Neuronal stem cell (in vitro differentiated cells): ENCODE measurements at regions not wholly inside any gene's neighbourhood (a gene's known extent, or its start where the extent isn't known, plus 50 kb on each side); places are given as distances from the start of the nearest gene placed in this dataset.

ENCODE experiments used
- DNase-seq: peaks from one replicate; pipeline ENCODE4 v3.0.0-alpha.2; 2013; ENCODE audit warnings: low spot score
- H2AFZ ChIP-seq: one replicate; pipeline ENCODE4 v1.6.1; 2013; ENCODE audit warnings: mild to moderate bottlenecking, low read length, inconsistent platforms
- H2AK5ac ChIP-seq: 2 replicates; pipeline ENCODE4 v1.6.1; 2013; ENCODE audit warnings: low read depth, mild to moderate bottlenecking, inconsistent platforms, low read length, moderate library complexity, mixed read lengths
- H2BK120ac ChIP-seq: 2 replicates; pipeline ENCODE4 v1.6.1; 2013; ENCODE audit warnings: low read depth, mild to moderate bottlenecking, inconsistent platforms, low read length, moderate library complexity, mixed read lengths
- H2BK12ac ChIP-seq: one replicate; pipeline ENCODE4 v1.6.1; 2013; ENCODE audit warnings: low read length, inconsistent platforms
- H2BK15ac ChIP-seq: 2 replicates; pipeline ENCODE4 v1.6.1; 2013; ENCODE audit warnings: mild to moderate bottlenecking, low read length, inconsistent platforms, mixed read lengths
- H2BK5ac ChIP-seq: one replicate; pipeline ENCODE4 v1.6.1; 2013; ENCODE audit warnings: inconsistent platforms, mild to moderate bottlenecking, low read length, moderate library complexity
- H3K14ac ChIP-seq: one replicate; pipeline ENCODE4 v1.6.1; 2013; ENCODE audit warnings: low read length, inconsistent platforms
- H3K18ac ChIP-seq: 2 replicates; pipeline ENCODE4 v1.6.1; 2013; ENCODE audit warnings: low read length, inconsistent platforms
- H3K23ac ChIP-seq: 2 replicates; pipeline ENCODE4 v1.6.1; 2013; ENCODE audit warnings: low read depth, mild to moderate bottlenecking, mixed read lengths, low read length, inconsistent platforms; ENCODE audit not compliant: poor library complexity
- H3K27ac ChIP-seq: replicated peaks from 3 replicates; pipeline ENCODE4 v1.5.1; 2013; ENCODE audit warnings: low read length, inconsistent platforms
- H3K27me3 ChIP-seq, 3 experiments: 2 replicates each; pipeline ENCODE4 v1.6.1; 2013; ENCODE audit warnings: low read length in 3 of 3, mild to moderate bottlenecking in 2 of 3, inconsistent platforms in 1 of 3, low read depth in 1 of 3, mixed read lengths in 1 of 3, moderate library complexity in 1 of 3; ENCODE audit not compliant: control insufficient read depth in 3 of 3, insufficient read depth in 3 of 3
- H3K36me3 ChIP-seq, 2 donors: replicated peaks in 1 of 2; 2 replicates each; pipeline ENCODE4 v1.6.1; 2013; ENCODE audit warnings: low read length in 2 of 2; ENCODE audit not compliant: control insufficient read depth in 2 of 2, insufficient read depth in 2 of 2
- H3K4ac ChIP-seq: 2 replicates; pipeline ENCODE4 v1.6.1; 2013; ENCODE audit warnings: inconsistent platforms, mild to moderate bottlenecking, low read length, moderate library complexity
- H3K4me1 ChIP-seq, 2 donors: 1 replicate in 1 of 2; 2 replicates in 1 of 2; pipeline ENCODE4 v1.6.1; 2013; ENCODE audit warnings: low read length in 2 of 2, low read depth in 1 of 2; ENCODE audit not compliant: control insufficient read depth in 2 of 2, insufficient read depth in 1 of 2
- H3K4me2 ChIP-seq: one replicate; pipeline ENCODE4 v1.6.1; 2013; ENCODE audit warnings: mild to moderate bottlenecking, low read length, inconsistent platforms; ENCODE audit not compliant: insufficient read depth, poor library complexity, severe bottlenecking
- H3K4me3 ChIP-seq, 2 donors: 2 replicates each; pipeline ENCODE4 v1.5.1; 2013; ENCODE audit warnings: low read length in 2 of 2, mild to moderate bottlenecking in 2 of 2, inconsistent platforms in 1 of 2, moderate library complexity in 1 of 2
- H3K79me1 ChIP-seq: one replicate; pipeline ENCODE4 v1.6.1; 2013; ENCODE audit warnings: low read depth, mild to moderate bottlenecking, inconsistent platforms, low read length, moderate library complexity
- H3K9ac ChIP-seq: one replicate; pipeline ENCODE4 v1.6.1; 2013; ENCODE audit warnings: mild to moderate bottlenecking, low read depth, low read length, inconsistent platforms; ENCODE audit not compliant: poor library complexity
- H3K9me3 ChIP-seq, 2 donors: replicated peaks in 1 of 2; 2 replicates each; pipeline versions ENCODE3 to v1.6.1; 2013; ENCODE audit warnings: low read length in 2 of 2, mild to moderate bottlenecking in 2 of 2, inconsistent platforms in 1 of 2, low read depth in 1 of 2, mixed read lengths in 1 of 2, moderate library complexity in 1 of 2; ENCODE audit not compliant: control insufficient read depth in 2 of 2, insufficient read depth in 1 of 2
- H4K8ac ChIP-seq: one replicate; pipeline ENCODE4 v1.6.1; 2013; ENCODE audit warnings: low read depth, mild to moderate bottlenecking, inconsistent platforms, low read length, moderate library complexity
- H4K91ac ChIP-seq: one replicate; pipeline ENCODE4 v1.6.1; 2013; ENCODE audit warnings: low read length, low read depth, mild to moderate bottlenecking, inconsistent platforms; ENCODE audit not compliant: poor library complexity
- WGBS, 2 donors: extraction: QIAGEN DNeasy Blood & Tissue Kit; methylation state at CpG; one replicate each; pipeline ENCODE4 v1.1.7; 2013; ENCODE audit warnings: missing lambda C conversion rate in 2 of 2, mixed read lengths in 1 of 2; ENCODE audit not compliant: insufficient read length in 2 of 2, insufficient replicate concordance in 1 of 2; ENCODE audit errors: extremely low coverage in 2 of 2; 5-methylcytosine and 5-hydroxymethylcytosine counted together

DNA sequence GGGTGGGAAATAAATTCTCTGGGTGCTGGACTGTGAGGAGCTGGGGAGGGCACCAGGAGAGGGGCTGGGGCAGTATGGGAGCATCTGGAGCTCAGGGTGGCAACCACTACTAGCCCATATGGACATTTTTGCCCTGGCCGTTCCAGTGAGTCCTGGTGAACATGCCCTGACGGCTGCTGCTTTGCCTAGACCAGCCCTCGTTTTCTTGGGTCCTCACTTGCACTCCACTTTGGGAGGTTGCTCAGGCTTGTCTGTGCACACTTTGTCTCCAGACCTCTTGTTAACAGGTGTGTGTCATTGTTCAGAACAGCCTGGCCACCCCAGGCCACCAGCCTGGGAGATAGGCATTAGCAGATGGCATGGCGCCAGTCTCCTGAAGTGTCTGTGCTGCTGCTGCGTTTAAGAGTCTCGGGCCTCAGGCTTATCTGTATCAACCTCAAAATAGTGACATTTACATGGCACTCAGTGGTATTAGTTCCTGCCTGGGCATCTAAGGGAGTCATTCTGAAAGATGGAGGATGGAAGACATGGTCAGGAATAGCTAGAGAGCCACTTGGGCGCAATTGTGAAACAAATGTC, 190.5 kb downstream of the PTPRU start:
- Histone ChIP-seq H2AFZ (no peak overlapping the region), H2BK5ac (no peak overlapping the region), H3K27me3 (no peaks in the 10 kb centered on the region), H2BK12ac (no peak overlapping the region), H3K79me1 (no peaks in the 10 kb centered on the region), H3K36me3 (no peaks in the 10 kb centered on the region), H2AK5ac (no peak overlapping the region), H3K9me3 (peaks cover 0 to 5% of the 10 kb centered on the region in 2 donors), H3K4me1 (no peaks in the 10 kb centered on the region), H2BK15ac (no peak overlapping the region), H3K14ac (no peak overlapping the region), H3K23ac (no peak overlapping the region), H4K8ac (no peak overlapping the region), H3K9ac (no peak overlapping the region), H4K91ac (no peak overlapping the region), H3K18ac (no peak overlapping the region), H3K27ac (no peak overlapping the region), H2BK120ac (no peak overlapping the region), H3K4ac (no peak overlapping the region), H3K4me2 (no peak overlapping the region), H3K4me3 (no peak overlapping the region)
- no peak for DNase-seq
- WGBS, 2 donors, result no CpG with 5 or more reads among the region's 7 CpGs

DNA sequence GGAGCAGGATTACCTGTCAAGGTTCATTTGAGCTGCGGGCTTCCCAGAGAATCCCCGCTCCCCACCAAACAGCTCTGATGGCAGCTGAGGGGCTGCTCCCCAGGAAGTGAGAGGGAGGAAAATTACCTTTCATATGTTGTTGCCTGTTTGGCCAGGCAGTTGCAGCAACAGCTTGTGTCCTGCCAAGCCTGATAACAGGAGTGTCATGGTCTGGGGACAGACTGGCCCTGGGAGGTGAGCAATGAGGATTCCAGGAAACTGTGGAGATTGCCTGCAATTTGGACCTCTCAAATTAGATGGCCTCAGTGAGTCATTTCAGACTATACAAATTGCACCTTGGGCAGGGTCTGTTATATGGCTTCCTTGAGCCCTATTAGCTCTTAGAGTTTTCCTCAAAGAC, 189.3 kb downstream of the PTPRU start:
- no peak for DNase-seq
- H3K14ac ChIP-seq, result no peak overlapping the region

DNA sequence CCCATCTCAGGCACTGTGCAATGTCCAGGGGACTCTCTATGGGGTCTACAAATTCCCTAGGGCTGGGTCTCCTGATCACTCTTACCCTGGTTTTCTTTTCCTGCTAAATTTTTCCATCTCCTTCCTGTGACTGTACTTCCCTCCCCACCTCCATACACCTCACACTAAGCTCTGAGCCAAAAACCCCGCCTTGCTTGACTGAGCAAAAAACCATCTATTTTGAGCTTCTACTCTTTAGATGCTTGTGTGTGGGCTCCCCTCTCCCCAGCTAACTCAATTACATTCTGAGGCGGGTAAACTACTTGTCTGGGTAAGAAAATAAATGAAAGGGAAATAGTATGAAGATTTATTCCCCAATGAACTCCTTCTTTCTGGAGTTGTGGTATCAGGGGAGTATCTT, 187.9 kb downstream of the PTPRU start:
- Histone ChIP-seq H2AK5ac (no peak overlapping the region), H3K4me3 (no peak overlapping the region), H3K4ac (no peak overlapping the region), H2AFZ (no peak overlapping the region), H3K4me2 (no peak overlapping the region), H3K18ac (no peak overlapping the region), H2BK15ac (no peak overlapping the region), H4K91ac (no peak overlapping the region), H3K27ac (no peak overlapping the region), H3K14ac (no peak overlapping the region), H3K9me3 (peaks cover 0 to 2% of the 10 kb centered on the region in 2 donors), H3K9ac (no peak overlapping the region), H2BK12ac (no peak overlapping the region), H3K4me1 (no peaks in the 10 kb centered on the region), H4K8ac (no peak overlapping the region), H3K23ac (no peak overlapping the region), H2BK120ac (no peak overlapping the region), H3K36me3 (no peaks in the 10 kb centered on the region), H3K27me3 (no peaks in the 10 kb centered on the region), H2BK5ac (no peak overlapping the region), H3K79me1 (no peaks in the 10 kb centered on the region)
- no CpG with 5 or more reads among the region's 2 CpGs for WGBS, 2 donors
- DNase-seq, result no peak

More for the DNA sequence above, 189.3 kb downstream of the PTPRU start:
- Histone ChIP-seq H3K23ac (no peak overlapping the region), H3K4me1 (no peaks in the 10 kb centered on the region), H4K8ac (no peak overlapping the region), H3K36me3 (no peaks in the 10 kb centered on the region), H3K27ac (no peak overlapping the region), H2AFZ (no peak overlapping the region), H2BK15ac (no peak overlapping the region), H3K4ac (no peak overlapping the region), H2BK120ac (no peak overlapping the region), H3K27me3 (no peaks in the 10 kb centered on the region), H2BK5ac (no peak overlapping the region), H3K9ac (no peak overlapping the region), H3K79me1 (no peaks in the 10 kb centered on the region), H4K91ac (no peak overlapping the region), H2AK5ac (no peak overlapping the region), H3K9me3 (peaks cover 0 to 2% of the 10 kb centered on the region in 2 donors), H3K18ac (peak overlapping the region; percentile 18), H3K4me2 (no peak overlapping the region), H2BK12ac (no peak overlapping the region), H3K4me3 (no peak overlapping the region)
- no CpG with 5 or more reads among the region's 2 CpGs for WGBS, 2 donors

DNA sequence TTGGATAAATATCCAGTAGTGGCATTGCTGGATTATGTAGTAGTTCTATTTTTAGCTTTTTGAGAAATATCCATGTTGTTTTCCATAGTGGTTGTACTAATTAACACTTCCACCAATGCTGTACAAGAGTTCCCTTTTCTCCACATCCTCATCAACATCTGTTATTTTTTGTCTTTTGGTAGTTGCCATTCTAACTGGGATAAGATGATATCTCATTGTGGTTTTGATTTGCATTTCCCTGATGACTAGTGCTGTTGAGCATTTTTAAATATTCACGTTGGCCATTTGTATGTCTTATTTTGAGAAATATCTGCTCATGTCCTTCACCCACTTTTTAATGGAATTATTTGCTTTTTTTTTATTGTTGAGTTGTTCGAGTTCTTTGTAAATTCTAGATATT, 183.9 kb downstream of the PTPRU start:
- DNase-seq, result no peak
- no peak overlapping the region for H3K27ac ChIP-seq
- no peak overlapping the region for H3K14ac ChIP-seq

More for the DNA sequence above, 183.9 kb downstream of the PTPRU start:
- Histone ChIP-seq H2BK5ac (no peak overlapping the region), H3K23ac (no peak overlapping the region), H2BK12ac (no peak overlapping the region), H3K36me3 (no peaks in the 10 kb centered on the region), H2AK5ac (no peak overlapping the region), H3K4ac (no peak overlapping the region), H2BK120ac (no peak overlapping the region), H3K79me1 (no peaks in the 10 kb centered on the region), H4K8ac (no peak overlapping the region), H3K4me2 (no peak overlapping the region), H2BK15ac (no peak overlapping the region), H3K9ac (no peak overlapping the region), H4K91ac (no peak overlapping the region), H3K18ac (no peak overlapping the region), H3K4me1 (peaks cover 0 to 2% of the 10 kb centered on the region in 2 donors), H2AFZ (no peak overlapping the region), H3K9me3 (no peaks in the 10 kb centered on the region), H3K4me3 (no peak overlapping the region), H3K27me3 (no peaks in the 10 kb centered on the region)
- WGBS, 2 donors, result no CpG with 5 or more reads among the region's 2 CpGs
